Hepatocyte (in vitro differentiated cells): ENCODE measurements at regions not wholly inside any gene's neighbourhood (a gene's known extent, or its start where the extent isn't known, plus 50 kb on each side); places are given as distances from the start of the nearest gene placed in this dataset.

Source experiments
- DNase-seq: peaks from one replicate; pipeline ENCODE4 v3.0.0-alpha.2; 2016; ENCODE audit warnings: low spot score
- H2AFZ ChIP-seq: fragments of 200-600 bp; sonication (generic); 2 replicates; pipeline ENCODE4 v1.6.0; 2016; ENCODE audit warnings: antibody characterized with exemption, mild to moderate bottlenecking
- H3K27ac ChIP-seq: fragments of 200-600 bp; sonication (generic); 2 replicates; pipeline ENCODE4 v1.5.1; 2016; ENCODE audit warnings: mild to moderate bottlenecking
- H3K27me3 ChIP-seq: fragments of 200-600 bp; sonication (generic); 2 replicates; pipeline ENCODE4 v1.6.1; 2016
- H3K36me3 ChIP-seq: fragments of 200-600 bp; sonication (generic); replicated peaks from 2 replicates; pipeline ENCODE4 v1.5.1; 2016; ENCODE audit warnings: low read depth; ENCODE audit not compliant: insufficient read depth
- H3K4me1 ChIP-seq: fragments of 200-600 bp; sonication (generic); 2 replicates; pipeline ENCODE4 v1.5.1; 2016; ENCODE audit warnings: mild to moderate bottlenecking, moderate library complexity; ENCODE audit not compliant: insufficient read depth
- H3K4me2 ChIP-seq: fragments of 200-600 bp; sonication (generic); 2 replicates; pipeline ENCODE4 v1.6.0; 2016
- H3K4me3 ChIP-seq: fragments of 200-600 bp; sonication (generic); 2 replicates; pipeline ENCODE4 v1.5.1; 2016; ENCODE audit warnings: mild to moderate bottlenecking
- H3K79me2 ChIP-seq: fragments of 200-600 bp; sonication (generic); 2 replicates; pipeline ENCODE4 v1.6.0; 2017; ENCODE audit warnings: mild to moderate bottlenecking
- H3K9me2 ChIP-seq: fragments of 200-600 bp; sonication (generic); replicated peaks from 2 replicates; pipeline ENCODE4 v1.6.0; 2017; ENCODE audit warnings: mild to moderate bottlenecking; ENCODE audit not compliant: insufficient read depth
- H3K9me3 ChIP-seq: fragments of 200-600 bp; sonication (generic); 2 replicates; pipeline ENCODE4 v1.5.1; 2016; ENCODE audit warnings: low read depth, mild to moderate bottlenecking
- H4K20me1 ChIP-seq: fragments of 200-600 bp; sonication (generic); 2 replicates; pipeline ENCODE4 v1.6.0; 2016; ENCODE audit warnings: mild to moderate bottlenecking; ENCODE audit not compliant: insufficient read depth, poor library complexity, severe bottlenecking
- EZH2 ChIP-seq: fragments of 200-600 bp; sonication (generic); IDR thresholded peaks from 2 replicates; pipeline ENCODE4 v1.6.1; 2016; ENCODE audit warnings: antibody characterized with exemption, mild to moderate bottlenecking, borderline replicate concordance
- EZH2phosphoT487 ChIP-seq: fragments of 200-600 bp; sonication (generic); IDR thresholded peaks from one replicate; pipeline ENCODE4 v1.6.1; 2018; ENCODE audit warnings: antibody characterized with exemption, mild to moderate bottlenecking, low read depth, moderate library complexity; ENCODE audit not compliant: unreplicated experiment, severe bottlenecking
- WGBS: methylation state at CpG from one replicate; pipeline ENCODE4 v1.1.6; 2016; ENCODE audit warnings: low lambda C conversion rate; ENCODE audit errors: missing lambda C conversion rate; 5-methylcytosine and 5-hydroxymethylcytosine counted together
- TF ChIP-seq, protein P1 (sequence below): fragments of 200-600 bp; sonication (generic); IDR thresholded peaks from 2 replicates; pipeline ENCODE4 v1.5.1; 2016; ENCODE audit warnings: antibody characterized with exemption, mild to moderate bottlenecking; ENCODE audit not compliant: poor library complexity

DNA sequence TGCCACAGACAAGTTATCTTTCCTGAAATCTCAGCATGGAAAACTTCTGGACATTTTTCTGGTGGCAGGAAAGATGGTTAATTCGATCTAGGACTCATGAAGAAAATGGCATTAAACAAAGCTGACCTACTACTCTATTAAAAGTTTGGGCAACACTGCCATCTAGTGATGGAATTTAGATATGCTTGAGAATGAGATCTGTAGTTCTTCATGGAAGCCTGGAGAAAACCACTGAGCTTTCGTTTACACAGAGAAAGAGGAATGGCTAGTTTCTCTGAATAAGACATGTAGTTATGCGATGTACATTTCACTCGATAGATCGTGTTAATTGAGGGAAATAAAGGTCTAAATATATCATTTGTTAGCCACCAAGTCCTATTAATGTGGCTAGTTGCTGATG lies 51.7 kb upstream of the CHRDL1 start:
- Histone ChIP-seq H3K36me3 (no peaks in the 10 kb centered on the region), H3K9me3 (no peaks in the 10 kb centered on the region), H3K4me3 (no peak overlapping the region), H3K79me2 (no peaks in the 10 kb centered on the region), H3K27ac (no peak overlapping the region), H3K4me2 (no peak overlapping the region), H3K9me2 (no peaks in the 10 kb centered on the region), H4K20me1 (no peaks in the 10 kb centered on the region), H3K4me1 (no peaks in the 10 kb centered on the region), H2AFZ (no peak overlapping the region), H3K27me3 (no peaks in the 10 kb centered on the region)
- TF ChIP-seq EZH2 (no peak), EZH2phosphoT487 (no peak)
- TF ChIP-seq, protein P1, sequence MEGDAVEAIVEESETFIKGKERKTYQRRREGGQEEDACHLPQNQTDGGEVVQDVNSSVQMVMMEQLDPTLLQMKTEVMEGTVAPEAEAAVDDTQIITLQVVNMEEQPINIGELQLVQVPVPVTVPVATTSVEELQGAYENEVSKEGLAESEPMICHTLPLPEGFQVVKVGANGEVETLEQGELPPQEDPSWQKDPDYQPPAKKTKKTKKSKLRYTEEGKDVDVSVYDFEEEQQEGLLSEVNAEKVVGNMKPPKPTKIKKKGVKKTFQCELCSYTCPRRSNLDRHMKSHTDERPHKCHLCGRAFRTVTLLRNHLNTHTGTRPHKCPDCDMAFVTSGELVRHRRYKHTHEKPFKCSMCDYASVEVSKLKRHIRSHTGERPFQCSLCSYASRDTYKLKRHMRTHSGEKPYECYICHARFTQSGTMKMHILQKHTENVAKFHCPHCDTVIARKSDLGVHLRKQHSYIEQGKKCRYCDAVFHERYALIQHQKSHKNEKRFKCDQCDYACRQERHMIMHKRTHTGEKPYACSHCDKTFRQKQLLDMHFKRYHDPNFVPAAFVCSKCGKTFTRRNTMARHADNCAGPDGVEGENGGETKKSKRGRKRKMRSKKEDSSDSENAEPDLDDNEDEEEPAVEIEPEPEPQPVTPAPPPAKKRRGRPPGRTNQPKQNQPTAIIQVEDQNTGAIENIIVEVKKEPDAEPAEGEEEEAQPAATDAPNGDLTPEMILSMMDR, result peak; percentile 65
- WGBS, result 29% methylated on average over 5 of the region's 5 CpGs
- DNase-seq, result peak; percentile 75

DNA sequence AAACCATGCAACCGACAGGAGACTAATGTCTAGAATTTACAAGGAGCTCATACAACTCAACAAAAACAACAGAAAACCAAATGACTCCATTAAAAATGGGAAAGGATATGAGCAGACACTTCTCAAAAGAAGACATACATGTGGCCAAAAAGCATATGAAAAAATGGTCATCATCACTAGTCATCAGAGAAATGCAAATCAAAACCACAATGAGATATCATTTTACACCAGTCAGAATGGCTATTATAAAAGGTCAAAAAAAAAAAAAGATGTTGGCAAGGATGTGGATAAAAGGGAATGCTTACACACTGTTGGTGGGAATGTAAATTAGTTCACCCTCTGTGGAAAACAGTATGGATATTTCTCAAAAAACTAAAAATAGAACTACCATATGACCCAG lies 50.5 kb upstream of the CHRDL1 start:
- H3K4me1 ChIP-seq, result no peaks in the 10 kb centered on the region
- no peaks in the 10 kb centered on the region for H3K79me2 ChIP-seq
- TF ChIP-seq EZH2, result no peak
- TF ChIP-seq, protein P1, result no peak
- no peak for TF ChIP-seq EZH2phosphoT487
- H3K27me3 ChIP-seq, result no peaks in the 10 kb centered on the region
- DNase-seq, result no peak
- no peaks in the 10 kb centered on the region for H3K36me3 ChIP-seq
- no peaks in the 10 kb centered on the region for H4K20me1 ChIP-seq
- H3K27ac ChIP-seq, result no peak overlapping the region
- H3K9me2 ChIP-seq, result no peaks in the 10 kb centered on the region
- no peak overlapping the region for H3K4me2 ChIP-seq
- no peaks in the 10 kb centered on the region for H3K9me3 ChIP-seq
- H3K4me3 ChIP-seq, result no peak overlapping the region
- WGBS, result 76% methylated on average over 1 of the region's 1 CpG
- no peak overlapping the region for H2AFZ ChIP-seq
